Neural progenitor cell (in vitro differentiated cells): ENCODE measurements at regions not wholly inside any gene's neighbourhood (a gene's known extent, or its start where the extent isn't known, plus 50 kb on each side); places are given as distances from the start of the nearest gene placed in this dataset.
"Not testable (repeated sequence)": the region's sequence is repeated elsewhere in the genome, so short reads cannot be mapped to it uniquely, and the experiment has no call there.

Experiments
- DNase-seq: peaks from one replicate; pipeline ENCODE4 v3.0.0-alpha.2; 2016; ENCODE audit warnings: low spot score
- H2AFZ ChIP-seq: fragments of 200-600 bp; sonication (generic); replicated peaks from 2 replicates; pipeline ENCODE4 v1.6.1; 2016; ENCODE audit warnings: antibody characterized with exemption
- H3F3A ChIP-seq: fragments of 200-600 bp; sonication (generic); 2 replicates; pipeline ENCODE4 v1.6.1; 2016; ENCODE audit warnings: antibody characterized with exemption, low read depth
- H3K27ac ChIP-seq: fragments of 200-600 bp; sonication (generic); 2 replicates; pipeline ENCODE4 v1.5.1; 2016; ENCODE audit warnings: mild to moderate bottlenecking
- H3K27me3 ChIP-seq: fragments of 200-600 bp; sonication (generic); 2 replicates; pipeline ENCODE4 v1.6.1; 2016; ENCODE audit warnings: mild to moderate bottlenecking, moderate library complexity
- H3K36me3 ChIP-seq: fragments of 200-600 bp; sonication (generic); 2 replicates; pipeline ENCODE4 v1.5.1; 2016
- H3K4me1 ChIP-seq: fragments of 200-600 bp; sonication (generic); 2 replicates; pipeline ENCODE4 v1.6.1; 2016; ENCODE audit warnings: mixed run types
- H3K4me2 ChIP-seq: fragments of 200-600 bp; sonication (generic); 2 replicates; pipeline ENCODE4 v1.6.1; 2016
- H3K4me3 ChIP-seq: fragments of 200-600 bp; sonication (generic); 2 replicates; pipeline ENCODE4 v1.5.1; 2016
- H3K79me2 ChIP-seq: fragments of 200-600 bp; sonication (generic); 2 replicates; pipeline ENCODE4 v1.6.1; 2016; ENCODE audit warnings: low read depth
- H3K9ac ChIP-seq: fragments of 200-600 bp; sonication (generic); 2 replicates; pipeline ENCODE4 v1.6.1; 2016
- H3K9me3 ChIP-seq: fragments of 200-600 bp; sonication (generic); 2 replicates; pipeline ENCODE4 v1.5.1; 2016; ENCODE audit warnings: low read depth
- H4K20me1 ChIP-seq: fragments of 200-600 bp; sonication (generic); 2 replicates; pipeline ENCODE4 v1.6.1; 2016; ENCODE audit warnings: low read depth
- H3K27ac Mint-ChIP-seq: 3 replicates; pipeline ENCODE4 v1.8.0; 2021; ENCODE audit warnings: mixed read lengths
- H3K27me3 Mint-ChIP-seq: 2 replicates; pipeline ENCODE4 v1.8.0; 2022; ENCODE audit warnings: low read depth, mild to moderate bottlenecking, inconsistent platforms, moderate library complexity, mixed read lengths; ENCODE audit not compliant: insufficient read depth
- H3K36me3 Mint-ChIP-seq: 3 replicates; pipeline ENCODE4 v1.8.0; 2021; ENCODE audit warnings: mixed read lengths
- H3K4me1 Mint-ChIP-seq: 3 replicates; pipeline ENCODE4 v1.8.0; 2021; ENCODE audit warnings: mixed read lengths
- H3K4me3 Mint-ChIP-seq: 3 replicates; pipeline ENCODE4 v1.8.0; 2021; ENCODE audit warnings: mild to moderate bottlenecking, moderate library complexity, mixed read lengths
- H3K9me3 Mint-ChIP-seq: 3 replicates; pipeline ENCODE4 v1.8.0; 2020; ENCODE audit warnings: mixed read lengths
- EZH2 ChIP-seq: fragments of 200-600 bp; sonication (generic); IDR thresholded peaks from 2 replicates; pipeline ENCODE4 v1.6.1; 2017; ENCODE audit warnings: antibody characterized with exemption, mild to moderate bottlenecking, moderate library complexity
- EZH2phosphoT487 ChIP-seq: fragments of 200-600 bp; sonication (generic); IDR thresholded peaks from 2 replicates; pipeline ENCODE4 v1.6.1; 2017; ENCODE audit warnings: antibody characterized with exemption
- TF ChIP-seq, protein P1 (sequence below): fragments of 200-600 bp; sonication (generic); IDR thresholded peaks from 2 replicates; pipeline ENCODE4 v1.5.1; 2017; ENCODE audit warnings: antibody characterized with exemption, mild to moderate bottlenecking

DNA sequence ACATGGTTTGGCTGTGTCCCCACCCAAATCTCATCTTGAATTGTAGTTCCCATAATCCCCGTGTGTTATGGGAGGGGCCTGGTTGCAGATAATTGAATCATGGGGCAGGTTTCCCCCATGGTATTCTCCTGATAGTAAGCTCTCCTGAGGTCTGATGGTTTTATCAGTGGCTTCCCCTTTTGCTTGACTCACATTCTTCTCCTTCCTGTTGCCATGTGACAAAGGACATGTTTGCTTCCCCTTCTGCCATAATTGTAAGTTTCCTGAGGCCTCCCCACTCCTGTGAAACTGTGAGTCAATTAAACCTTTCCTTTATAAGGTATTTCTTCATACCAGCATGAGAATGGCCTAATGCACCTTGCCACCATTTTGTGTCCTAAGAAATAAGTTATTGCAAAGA is 415.0 kb downstream of the COL11A1 start:
- H3K4me3 Mint-ChIP-seq: no peak overlapping the region
- no peaks in the 10 kb centered on the region for H3K9me3 Mint-ChIP-seq
- H2AFZ ChIP-seq: no peak overlapping the region
- no peaks in the 10 kb centered on the region for H3F3A ChIP-seq
- H3K27ac Mint-ChIP-seq: no peak overlapping the region
- H3K79me2 ChIP-seq: no peaks in the 10 kb centered on the region
- H3K27ac ChIP-seq: no peak overlapping the region
- TF ChIP-seq, protein P1, sequence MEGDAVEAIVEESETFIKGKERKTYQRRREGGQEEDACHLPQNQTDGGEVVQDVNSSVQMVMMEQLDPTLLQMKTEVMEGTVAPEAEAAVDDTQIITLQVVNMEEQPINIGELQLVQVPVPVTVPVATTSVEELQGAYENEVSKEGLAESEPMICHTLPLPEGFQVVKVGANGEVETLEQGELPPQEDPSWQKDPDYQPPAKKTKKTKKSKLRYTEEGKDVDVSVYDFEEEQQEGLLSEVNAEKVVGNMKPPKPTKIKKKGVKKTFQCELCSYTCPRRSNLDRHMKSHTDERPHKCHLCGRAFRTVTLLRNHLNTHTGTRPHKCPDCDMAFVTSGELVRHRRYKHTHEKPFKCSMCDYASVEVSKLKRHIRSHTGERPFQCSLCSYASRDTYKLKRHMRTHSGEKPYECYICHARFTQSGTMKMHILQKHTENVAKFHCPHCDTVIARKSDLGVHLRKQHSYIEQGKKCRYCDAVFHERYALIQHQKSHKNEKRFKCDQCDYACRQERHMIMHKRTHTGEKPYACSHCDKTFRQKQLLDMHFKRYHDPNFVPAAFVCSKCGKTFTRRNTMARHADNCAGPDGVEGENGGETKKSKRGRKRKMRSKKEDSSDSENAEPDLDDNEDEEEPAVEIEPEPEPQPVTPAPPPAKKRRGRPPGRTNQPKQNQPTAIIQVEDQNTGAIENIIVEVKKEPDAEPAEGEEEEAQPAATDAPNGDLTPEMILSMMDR: no peak
- no peak for TF ChIP-seq EZH2
- no peak overlapping the region for H3K9ac ChIP-seq
- DNase-seq: no peak
- no peaks in the 10 kb centered on the region for H3K27me3 Mint-ChIP-seq
- H3K36me3 Mint-ChIP-seq: no peaks in the 10 kb centered on the region
- H3K4me3 ChIP-seq: no peak overlapping the region
- no peaks in the 10 kb centered on the region for H3K36me3 ChIP-seq
- no peak overlapping the region for H3K4me2 ChIP-seq
- no peaks in the 10 kb centered on the region for H4K20me1 ChIP-seq
- no peaks in the 10 kb centered on the region for H3K9me3 ChIP-seq
- H3K4me1 Mint-ChIP-seq: no peaks in the 10 kb centered on the region
- H3K27me3 ChIP-seq: no peaks in the 10 kb centered on the region
- H3K4me1 ChIP-seq: no peaks in the 10 kb centered on the region

- H3K27ac ChIP-seq: no peak overlapping the region
- Mint-ChIP-seq H3K4me1 (no peaks in the 10 kb centered on the region), H3K36me3 (no peaks in the 10 kb centered on the region), H3K27me3 (no peaks in the 10 kb centered on the region), H3K9me3 (no peaks in the 10 kb centered on the region), H3K27ac (no peak overlapping the region), H3K4me3 (no peak overlapping the region)
- H3K4me2 ChIP-seq: no peak overlapping the region
- no peaks in the 10 kb centered on the region for H3K4me1 ChIP-seq
- H3K27me3 ChIP-seq: no peaks in the 10 kb centered on the region
- no peak for TF ChIP-seq EZH2
- TF ChIP-seq EZH2phosphoT487: no peak
- TF ChIP-seq, protein P1: no peak
- no peaks in the 10 kb centered on the region for H4K20me1 ChIP-seq
- no peak overlapping the region for H3K9ac ChIP-seq
- no peaks in the 10 kb centered on the region for H3K79me2 ChIP-seq
- H3K4me3 ChIP-seq: no peak overlapping the region
- H3K9me3 ChIP-seq: no peaks in the 10 kb centered on the region
- DNase-seq: no peak
- no peaks in the 10 kb centered on the region for H3K36me3 ChIP-seq
- no peak overlapping the region for H2AFZ ChIP-seq
- H3F3A ChIP-seq: no peaks in the 10 kb centered on the region
Measured at GRCh38 chr1:102691592-102692090, 416.7 kb downstream of the COL11A1 start.

DNA sequence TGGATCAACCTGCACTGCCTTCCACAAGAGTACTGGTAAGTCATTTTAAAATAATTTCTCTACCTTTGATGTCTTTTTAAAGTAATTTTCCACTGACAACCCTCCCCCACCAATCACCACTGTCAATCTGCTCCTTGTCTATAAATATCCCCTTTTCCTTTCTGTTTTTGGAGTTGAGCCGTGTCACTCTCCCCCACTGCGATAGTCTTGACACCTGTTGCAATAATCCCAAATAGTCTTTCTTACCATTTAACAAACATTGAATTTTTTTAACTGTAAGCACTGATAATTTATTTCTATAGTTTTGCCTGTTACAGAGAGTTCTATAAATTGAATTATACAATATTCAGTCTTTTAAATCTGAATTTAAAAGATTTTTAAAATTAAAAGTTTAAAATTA is 420.9 kb downstream of the COL11A1 start:
- Histone ChIP-seq H3F3A (no peaks in the 10 kb centered on the region), H3K4me1 (no peaks in the 10 kb centered on the region), H3K27ac (no peak overlapping the region), H3K79me2 (no peaks in the 10 kb centered on the region), H2AFZ (no peak overlapping the region), H3K27me3 (no peaks in the 10 kb centered on the region), H3K9ac (no peak overlapping the region), H3K4me3 (no peak overlapping the region), H3K9me3 (no peaks in the 10 kb centered on the region), H3K4me2 (no peak overlapping the region), H4K20me1 (no peaks in the 10 kb centered on the region), H3K36me3 (no peaks in the 10 kb centered on the region)
- DNase-seq: no peak
- Mint-ChIP-seq H3K27me3 (no peaks in the 10 kb centered on the region), H3K4me1 (no peaks in the 10 kb centered on the region), H3K36me3 (no peaks in the 10 kb centered on the region), H3K27ac (no peak overlapping the region), H3K9me3 (no peaks in the 10 kb centered on the region), H3K4me3 (no peak overlapping the region)
- TF ChIP-seq EZH2phosphoT487: no peak
- no peak for TF ChIP-seq EZH2
- TF ChIP-seq, protein P1: no peak

DNA sequence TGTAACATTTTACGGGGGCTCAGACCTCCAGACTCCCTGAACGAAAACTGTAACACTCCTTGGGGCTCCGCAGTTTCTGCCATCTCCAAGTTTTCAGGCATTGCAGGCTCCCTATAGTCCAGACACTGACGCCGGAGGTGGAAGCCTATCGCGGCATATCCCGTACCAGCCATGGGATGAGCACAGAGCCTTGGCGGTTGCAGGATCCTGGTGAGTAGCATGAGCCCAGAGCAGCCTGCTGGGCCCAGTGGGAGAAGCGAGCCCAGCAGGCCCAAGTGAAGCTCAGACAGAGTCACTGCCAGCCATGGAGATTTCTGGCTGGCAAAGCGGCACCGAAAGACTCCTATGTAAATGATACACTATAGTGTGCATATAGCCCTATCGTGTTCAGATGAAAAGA is 446.8 kb downstream of the COL11A1 start:
- Histone ChIP-seq H3K27me3 (no peaks in the 10 kb centered on the region), H3F3A (no peaks in the 10 kb centered on the region), H4K20me1 (no peaks in the 10 kb centered on the region), H3K79me2 (no peaks in the 10 kb centered on the region), H3K27ac (no peak overlapping the region), H3K4me1 (no peaks in the 10 kb centered on the region), H3K9ac (no peak overlapping the region), H3K4me3 (no peak overlapping the region), H3K4me2 (no peak overlapping the region), H2AFZ (no peak overlapping the region), H3K36me3 (no peaks in the 10 kb centered on the region), H3K9me3 (no peaks in the 10 kb centered on the region)
- TF ChIP-seq, protein P1: no peak
- TF ChIP-seq EZH2phosphoT487 (no peak), EZH2 (no peak)
- no peak overlapping the region for H3K27ac Mint-ChIP-seq
- peaks cover 3% of the 10 kb centered on the region for H3K27me3 Mint-ChIP-seq
- no peak overlapping the region for H3K4me3 Mint-ChIP-seq
- no peaks in the 10 kb centered on the region for H3K4me1 Mint-ChIP-seq
- no peaks in the 10 kb centered on the region for H3K36me3 Mint-ChIP-seq
- H3K9me3 Mint-ChIP-seq: peaks cover 2% of the 10 kb centered on the region
- no peak for DNase-seq

DNA sequence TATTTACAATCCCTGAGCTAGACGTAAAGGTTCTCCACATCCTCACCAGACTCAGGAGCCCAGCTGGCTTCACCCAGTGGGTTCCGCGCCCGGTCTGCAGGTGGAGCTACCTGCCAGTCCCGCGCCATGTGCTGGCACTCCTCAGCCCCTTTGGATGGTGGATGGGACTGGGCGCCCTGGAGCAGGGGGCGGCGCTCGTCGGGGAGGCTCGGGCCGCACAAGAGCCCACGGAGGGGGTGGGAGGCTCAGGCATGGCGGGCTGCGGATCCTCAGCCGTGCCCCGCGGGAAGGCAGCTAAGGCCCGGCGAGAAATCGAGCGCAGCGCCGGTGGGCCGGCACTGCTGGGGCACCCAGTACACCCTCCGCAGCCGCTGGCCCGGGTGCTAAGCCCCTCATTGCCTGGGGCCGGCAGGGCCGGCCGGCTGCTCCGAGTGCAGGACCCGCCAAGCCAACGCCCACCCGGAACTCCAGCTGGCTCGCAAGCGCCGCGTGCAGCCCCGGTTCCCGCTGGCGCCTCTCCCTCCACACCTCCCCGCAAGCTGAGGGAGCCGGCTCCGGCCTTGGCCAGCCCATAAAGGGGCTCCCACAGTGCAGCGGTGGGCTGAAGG is 448.3 kb downstream of the COL11A1 start:
- not testable (repeated sequence) for H3K27ac ChIP-seq, H3K4me2 ChIP-seq, H3K4me1 Mint-ChIP-seq, H2AFZ ChIP-seq, H3K27me3 Mint-ChIP-seq, H3K36me3 ChIP-seq, H4K20me1 ChIP-seq, H3K9me3 ChIP-seq, H3K79me2 ChIP-seq, H3K4me1 ChIP-seq, H3F3A ChIP-seq, H3K9me3 Mint-ChIP-seq, DNase-seq, H3K27ac Mint-ChIP-seq, H3K4me3 ChIP-seq, H3K9ac ChIP-seq, H3K36me3 Mint-ChIP-seq, H3K27me3 ChIP-seq, H3K4me3 Mint-ChIP-seq
